ENCODE measurements at regions not wholly inside any gene's neighbourhood (a gene's known extent, or its start where the extent isn't known, plus 50 kb on each side); places are given as distances from the start of the nearest gene placed in this dataset.
"Not testable (repeated sequence)": the region's sequence is repeated elsewhere in the genome, so short reads cannot be mapped to it uniquely, and the experiment has no call there.

GRCh38 chr16:14013571-14014283 lies 57.4 kb upstream of the MRTFB start:
- H3K9ac ChIP-seq (ENCODE audit: low read length in 5 of 5), result peak overlapping the region; percentile 40 to 70 (median 62)

GRCh38 chr16:14014284-14014625 lies 56.9 kb upstream of the MRTFB start:
- no peaks in the 10 kb centered on the region for H3K36me3 ChIP-seq (ENCODE audit: control insufficient read depth in 5 of 5, insufficient read depth in 5 of 5, low read length in 5 of 5)
- H3K4me3 ChIP-seq (ENCODE audit: low read depth in 1 of 5, low read length in 5 of 5), result peak overlapping the region in 3 of 5 donors; percentile 2 to 19 (median 10)
- H3K27me3 ChIP-seq (ENCODE audit: control insufficient read depth in 5 of 5, insufficient read depth in 4 of 5, low read length in 5 of 5), result no peaks in the 10 kb centered on the region
- H3K9ac ChIP-seq (ENCODE audit: low read length in 5 of 5), result peak overlapping the region in 1 of 5 donors; percentile 48
- peaks cover 19 to 50% (median 46%) of the 10 kb centered on the region in 5 donors for H3K4me1 ChIP-seq (ENCODE audit: control insufficient read depth in 5 of 5, insufficient read depth in 5 of 5, low read length in 5 of 5)
- H3K27ac ChIP-seq (ENCODE audit: low read depth, low read length), result peak overlapping the region; percentile 93
- H3K9me3 ChIP-seq (ENCODE audit: control insufficient read depth in 5 of 5, low read length in 5 of 5), result no peaks in the 10 kb centered on the region

More at GRCh38 chr16:14013571-14014283, 57.4 kb upstream of the MRTFB start:
- Histone ChIP-seq H3K27me3 (ENCODE audit: control insufficient read depth in 5 of 5, insufficient read depth in 4 of 5, low read length in 5 of 5) (no peaks in the 10 kb centered on the region), H3K36me3 (ENCODE audit: control insufficient read depth in 5 of 5, insufficient read depth in 5 of 5, low read length in 5 of 5) (no peaks in the 10 kb centered on the region), H3K9me3 (ENCODE audit: control insufficient read depth in 5 of 5, low read length in 5 of 5) (no peaks in the 10 kb centered on the region), H3K4me1 (ENCODE audit: control insufficient read depth in 5 of 5, insufficient read depth in 5 of 5, low read length in 5 of 5) (peaks cover 19 to 50% (median 46%) of the 10 kb centered on the region in 5 donors), H3K27ac (ENCODE audit: low read depth, low read length) (peak overlapping the region; percentile 93), H3K4me3 (ENCODE audit: low read depth in 1 of 5, low read length in 5 of 5) (peak overlapping the region; percentile 3 to 53 (median 24))

GRCh38 chr16:14015033-14015432 lies 56.1 kb upstream of the MRTFB start:
- H3K4me1 ChIP-seq (ENCODE audit: control insufficient read depth in 5 of 5, insufficient read depth in 5 of 5, low read length in 5 of 5), result peaks cover 19 to 50% (median 46%) of the 10 kb centered on the region in 5 donors
- H3K27me3 ChIP-seq (ENCODE audit: control insufficient read depth in 5 of 5, insufficient read depth in 4 of 5, low read length in 5 of 5), result no peaks in the 10 kb centered on the region
- peak overlapping the region in 4 of 5 donors; percentile 25 to 55 (median 43) for H3K4me3 ChIP-seq (ENCODE audit: low read depth in 1 of 5, low read length in 5 of 5)
- H3K9ac ChIP-seq (ENCODE audit: low read length in 5 of 5), result peak overlapping the region in 3 of 5 donors; percentile 1 to 63 (median 8)
- no peaks in the 10 kb centered on the region for H3K9me3 ChIP-seq (ENCODE audit: control insufficient read depth in 5 of 5, low read length in 5 of 5)
- H3K27ac ChIP-seq (ENCODE audit: low read depth, low read length), result peak overlapping the region; percentile 93
- H3K36me3 ChIP-seq (ENCODE audit: control insufficient read depth in 5 of 5, insufficient read depth in 5 of 5, low read length in 5 of 5), result no peaks in the 10 kb centered on the region

- Histone ChIP-seq H3K27me3 (ENCODE audit: control insufficient read depth in 5 of 5, insufficient read depth in 4 of 5, low read length in 5 of 5) (no peaks in the 10 kb centered on the region), H3K4me3 (ENCODE audit: low read depth in 1 of 5, low read length in 5 of 5) (peak overlapping the region in 4 of 5 donors; percentile 25 to 55 (median 43)), H3K27ac (ENCODE audit: low read depth, low read length) (peak overlapping the region; percentile 93), H3K9me3 (ENCODE audit: control insufficient read depth in 5 of 5, low read length in 5 of 5) (no peaks in the 10 kb centered on the region), H3K36me3 (ENCODE audit: control insufficient read depth in 5 of 5, insufficient read depth in 5 of 5, low read length in 5 of 5) (no peaks in the 10 kb centered on the region), H3K4me1 (ENCODE audit: control insufficient read depth in 5 of 5, insufficient read depth in 5 of 5, low read length in 5 of 5) (peaks cover 19 to 50% (median 46%) of the 10 kb centered on the region in 5 donors), H3K9ac (ENCODE audit: low read length in 5 of 5) (peak overlapping the region in 2 of 5 donors; percentile 9 to 32)
Observed at GRCh38 chr16:14015461-14015860, 55.7 kb upstream of the MRTFB start.

GRCh38 chr16:14015948-14016347 lies 55.2 kb upstream of the MRTFB start:
- peak overlapping the region; percentile 93 for H3K27ac ChIP-seq (ENCODE audit: low read depth, low read length)
- peaks cover 19 to 50% (median 45%) of the 10 kb centered on the region in 5 donors for H3K4me1 ChIP-seq (ENCODE audit: control insufficient read depth in 5 of 5, insufficient read depth in 5 of 5, low read length in 5 of 5)

GRCh38 chr16:14016362-14016761 lies 54.8 kb upstream of the MRTFB start:
- H3K9me3 ChIP-seq (ENCODE audit: control insufficient read depth in 5 of 5, low read length in 5 of 5); H3K27me3 ChIP-seq (ENCODE audit: control insufficient read depth in 5 of 5, insufficient read depth in 4 of 5, low read length in 5 of 5); H3K36me3 ChIP-seq (ENCODE audit: control insufficient read depth in 5 of 5, insufficient read depth in 5 of 5, low read length in 5 of 5); H3K9ac ChIP-seq (ENCODE audit: low read length in 5 of 5); H3K4me3 ChIP-seq (ENCODE audit: low read depth in 1 of 5, low read length in 5 of 5): not testable (repeated sequence)
- Histone ChIP-seq H3K4me1 (ENCODE audit: control insufficient read depth in 5 of 5, insufficient read depth in 5 of 5, low read length in 5 of 5) (peaks cover 19 to 47% (median 44%) of the 10 kb centered on the region in 5 donors), H3K27ac (ENCODE audit: low read depth, low read length) (peak overlapping the region; percentile 93)

More at GRCh38 chr16:14015948-14016347, 55.2 kb upstream of the MRTFB start:
- Histone ChIP-seq H3K9ac (ENCODE audit: low read length in 5 of 5) (peak overlapping the region in 2 of 5 donors; percentile 9 to 32), H3K9me3 (ENCODE audit: control insufficient read depth in 5 of 5, low read length in 5 of 5) (no peaks in the 10 kb centered on the region), H3K4me3 (ENCODE audit: low read depth in 1 of 5, low read length in 5 of 5) (peak overlapping the region in 4 of 5 donors; percentile 25 to 55 (median 43)), H3K27me3 (ENCODE audit: control insufficient read depth in 5 of 5, insufficient read depth in 4 of 5, low read length in 5 of 5) (no peaks in the 10 kb centered on the region), H3K36me3 (ENCODE audit: control insufficient read depth in 5 of 5, insufficient read depth in 5 of 5, low read length in 5 of 5) (no peaks in the 10 kb centered on the region)

- Histone ChIP-seq H3K27ac (ENCODE audit: low read depth, low read length) (no peak overlapping the region), H3K9me3 (ENCODE audit: control insufficient read depth in 5 of 5, low read length in 5 of 5) (no peaks in the 10 kb centered on the region)
Observed at GRCh38 chr16:14017886-14018285, 53.2 kb upstream of the MRTFB start.

GRCh38 chr16:14018851-14019250 lies 52.3 kb upstream of the MRTFB start:
- no peak overlapping the region for H3K9ac ChIP-seq (ENCODE audit: low read length in 5 of 5)
- no peak overlapping the region for H3K4me3 ChIP-seq (ENCODE audit: low read depth in 1 of 5, low read length in 5 of 5)
- no peaks in the 10 kb centered on the region for H3K27me3 ChIP-seq (ENCODE audit: control insufficient read depth in 5 of 5, insufficient read depth in 4 of 5, low read length in 5 of 5)
- H3K36me3 ChIP-seq (ENCODE audit: control insufficient read depth in 5 of 5, insufficient read depth in 5 of 5, low read length in 5 of 5), result no peaks in the 10 kb centered on the region
- peaks cover 5 to 28% (median 23%) of the 10 kb centered on the region in 5 donors for H3K4me1 ChIP-seq (ENCODE audit: control insufficient read depth in 5 of 5, insufficient read depth in 5 of 5, low read length in 5 of 5)
- H3K27ac ChIP-seq (ENCODE audit: low read depth, low read length), result no peak overlapping the region
- H3K9me3 ChIP-seq (ENCODE audit: control insufficient read depth in 5 of 5, low read length in 5 of 5), result no peaks in the 10 kb centered on the region

More at GRCh38 chr16:14017886-14018285, 53.2 kb upstream of the MRTFB start:
- no peaks in the 10 kb centered on the region for H3K36me3 ChIP-seq (ENCODE audit: control insufficient read depth in 5 of 5, insufficient read depth in 5 of 5, low read length in 5 of 5)
- H3K4me1 ChIP-seq (ENCODE audit: control insufficient read depth in 5 of 5, insufficient read depth in 5 of 5, low read length in 5 of 5), result peaks cover 15 to 38% (median 32%) of the 10 kb centered on the region in 5 donors
- H3K4me3 ChIP-seq (ENCODE audit: low read depth in 1 of 5, low read length in 5 of 5), result no peak overlapping the region
- no peak overlapping the region for H3K9ac ChIP-seq (ENCODE audit: low read length in 5 of 5)
- H3K27me3 ChIP-seq (ENCODE audit: control insufficient read depth in 5 of 5, insufficient read depth in 4 of 5, low read length in 5 of 5), result no peaks in the 10 kb centered on the region

- no peak overlapping the region for H3K4me3 ChIP-seq (ENCODE audit: low read depth in 1 of 5, low read length in 5 of 5)
- H3K27ac ChIP-seq (ENCODE audit: low read depth, low read length), result no peak overlapping the region
- H3K9ac ChIP-seq (ENCODE audit: low read length in 5 of 5), result no peak overlapping the region
- no peaks in the 10 kb centered on the region for H3K9me3 ChIP-seq (ENCODE audit: control insufficient read depth in 5 of 5, low read length in 5 of 5)
- H3K4me1 ChIP-seq (ENCODE audit: control insufficient read depth in 5 of 5, insufficient read depth in 5 of 5, low read length in 5 of 5), result peaks cover 3 to 21% (median 17%) of the 10 kb centered on the region in 5 donors
- no peaks in the 10 kb centered on the region for H3K27me3 ChIP-seq (ENCODE audit: control insufficient read depth in 5 of 5, insufficient read depth in 4 of 5, low read length in 5 of 5)
- H3K36me3 ChIP-seq (ENCODE audit: control insufficient read depth in 5 of 5, insufficient read depth in 5 of 5, low read length in 5 of 5), result no peaks in the 10 kb centered on the region
Observed at GRCh38 chr16:14020141-14020540, 51.0 kb upstream of the MRTFB start.

Data from subcutaneous abdominal adipose tissue (tissue), 5 donors.